ENCODE measurements at regions not wholly inside any gene's neighbourhood (a gene's known extent, or its start where the extent isn't known, plus 50 kb on each side); places are given as distances from the start of the nearest gene placed in this dataset.

- H3K9me3 ChIP-seq (ENCODE audit: insufficient read depth, low read depth, low read length), result no peaks in the 10 kb centered on the region
- H3K4me2 ChIP-seq (ENCODE audit: low read depth, low read length, poor library complexity, severe bottlenecking), result no peak overlapping the region
- H3K79me2 ChIP-seq (ENCODE audit: insufficient read depth, low read length), result no peaks in the 10 kb centered on the region
- no peak overlapping the region for H2AFZ ChIP-seq (ENCODE audit: low read length)
- H3K36me3 ChIP-seq (ENCODE audit: insufficient read depth, low read length), result no peaks in the 10 kb centered on the region
- H4K20me1 ChIP-seq (ENCODE audit: insufficient read depth, low read length, poor library complexity, severe bottlenecking), result no peaks in the 10 kb centered on the region
- H3F3A ChIP-seq (ENCODE audit: low read depth), result 0 out of 2 replicates have a peak, but pooled peaks cover 3% of the 10 kb centered on the region
- peaks cover 16% of the 10 kb centered on the region for H3K4me1 ChIP-seq (ENCODE audit: insufficient read depth, low read length, poor library complexity, severe bottlenecking)
- no peaks in the 10 kb centered on the region for H3K9me2 ChIP-seq (replicated peaks; ENCODE audit: low read depth, low read length)
- TF ChIP-seq CTCF (conservative IDR thresholded peaks at IDR 0.05; ENCODE audit: low read length) (no peak), EZH2phosphoT487 (IDR thresholded peaks at IDR 0.05; ENCODE audit: borderline replicate concordance) (no peak)
- no peak overlapping the region for H3K4me3 ChIP-seq (ENCODE audit: low read length, poor library complexity, severe bottlenecking)
- no peaks in the 10 kb centered on the region for H3K27me3 ChIP-seq (ENCODE audit: insufficient read depth, low read length, poor library complexity, severe bottlenecking)
- no peak overlapping the region for H3K9ac ChIP-seq (ENCODE audit: low read depth, low read length, poor library complexity, severe bottlenecking)
Observed at GRCh38 chr1:58927041-58927721, 143.3 kb upstream of the JUN start.

DNA sequence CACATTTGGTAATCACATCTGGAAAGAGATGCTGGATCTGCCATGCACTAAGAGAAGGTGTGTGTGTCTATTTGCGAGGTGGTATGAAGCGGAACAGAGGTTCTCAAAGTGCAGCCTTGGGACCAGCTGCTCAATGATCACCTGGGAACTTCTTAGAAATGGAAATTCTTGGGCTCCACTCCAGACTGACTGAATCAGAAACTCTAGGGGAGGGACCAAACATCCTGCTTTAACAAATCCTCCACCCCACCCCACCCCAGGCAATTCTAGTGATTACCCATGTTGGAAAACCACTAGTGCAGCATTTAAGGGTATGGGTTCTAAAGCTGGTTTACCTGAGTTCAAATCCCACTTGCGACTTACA is 143.9 kb upstream of the JUN start:
- Histone ChIP-seq H3K36me3 (ENCODE audit: insufficient read depth, low read length) (no peaks in the 10 kb centered on the region), H3K4me3 (ENCODE audit: low read length, poor library complexity, severe bottlenecking) (no peak overlapping the region), H3K79me2 (ENCODE audit: insufficient read depth, low read length) (no peaks in the 10 kb centered on the region), H3K4me1 (ENCODE audit: insufficient read depth, low read length, poor library complexity, severe bottlenecking) (peaks cover 16% of the 10 kb centered on the region), H3K4me2 (ENCODE audit: low read depth, low read length, poor library complexity, severe bottlenecking) (no peak overlapping the region), H4K20me1 (ENCODE audit: insufficient read depth, low read length, poor library complexity, severe bottlenecking) (no peaks in the 10 kb centered on the region), H2AFZ (ENCODE audit: low read length) (no peak overlapping the region), H3K9ac (ENCODE audit: low read depth, low read length, poor library complexity, severe bottlenecking) (no peak overlapping the region), H3K27me3 (ENCODE audit: insufficient read depth, low read length, poor library complexity, severe bottlenecking) (no peaks in the 10 kb centered on the region), H3F3A (ENCODE audit: low read depth) (0 out of 2 replicates have a peak, but pooled peaks cover 2% of the 10 kb centered on the region), H3K9me3 (ENCODE audit: insufficient read depth, low read depth, low read length) (no peaks in the 10 kb centered on the region), H3K9me2 (replicated peaks; ENCODE audit: low read depth, low read length) (no peaks in the 10 kb centered on the region)
- TF ChIP-seq EZH2phosphoT487 (IDR thresholded peaks at IDR 0.05; ENCODE audit: borderline replicate concordance), result no peak
- no peak for TF ChIP-seq CTCF (conservative IDR thresholded peaks at IDR 0.05; ENCODE audit: low read length)

- H3K4me2 ChIP-seq (ENCODE audit: low read depth, low read length, poor library complexity, severe bottlenecking), result no peak overlapping the region
- no peak overlapping the region for H3K4me3 ChIP-seq (ENCODE audit: low read length, poor library complexity, severe bottlenecking)
- no peaks in the 10 kb centered on the region for H3K9me3 ChIP-seq (ENCODE audit: insufficient read depth, low read depth, low read length)
- H3F3A ChIP-seq (ENCODE audit: low read depth), result no peaks in the 10 kb centered on the region
- TF ChIP-seq EZH2phosphoT487 (IDR thresholded peaks at IDR 0.05; ENCODE audit: borderline replicate concordance), result no peak
- H2AFZ ChIP-seq (ENCODE audit: low read length), result no peak overlapping the region
- H3K79me2 ChIP-seq (ENCODE audit: insufficient read depth, low read length), result no peaks in the 10 kb centered on the region
- no peaks in the 10 kb centered on the region for H3K36me3 ChIP-seq (ENCODE audit: insufficient read depth, low read length)
- peaks cover 15% of the 10 kb centered on the region for H3K4me1 ChIP-seq (ENCODE audit: insufficient read depth, low read length, poor library complexity, severe bottlenecking)
- no peaks in the 10 kb centered on the region for H4K20me1 ChIP-seq (ENCODE audit: insufficient read depth, low read length, poor library complexity, severe bottlenecking)
- no peaks in the 10 kb centered on the region for H3K27me3 ChIP-seq (ENCODE audit: insufficient read depth, low read length, poor library complexity, severe bottlenecking)
- no peaks in the 10 kb centered on the region for H3K9me2 ChIP-seq (replicated peaks; ENCODE audit: low read depth, low read length)
- H3K9ac ChIP-seq (ENCODE audit: low read depth, low read length, poor library complexity, severe bottlenecking), result no peak overlapping the region
Observed at GRCh38 chr1:58928514-58928913, 144.7 kb upstream of the JUN start.

Data from Loucy (cell line).